HG03521 (cell line): ENCODE measurements at regions not wholly inside any gene's neighbourhood (a gene's known extent, or its start where the extent isn't known, plus 50 kb on each side); places are given as distances from the start of the nearest gene placed in this dataset.

Experiments
- ATAC-seq: cut with Tn5 transposase; IDR thresholded peaks from one replicate; pipeline ENCODE4 v1.9.1; 2021; ENCODE audit warnings: mild to moderate bottlenecking, moderate library complexity; ENCODE audit not compliant: unreplicated experiment

- ATAC-seq: no peak
These were observed 189.6 kb downstream of the MYCN start for GRCh38 chr2:16129716-16130540.

- no peak for ATAC-seq
These were observed 188.6 kb downstream of the MYCN start for GRCh38 chr2:16128746-16129610.

GRCh38 chr2:16127958-16128357, 187.6 kb downstream of the MYCN start:
- ATAC-seq: no peak

GRCh38 chr2:16127276-16127940, 187.1 kb downstream of the MYCN start:
- ATAC-seq: no peak

GRCh38 chr2:16126517-16127275, 186.3 kb downstream of the MYCN start:
- ATAC-seq: no peak

- ATAC-seq: no peak
These were observed 185.5 kb downstream of the MYCN start for GRCh38 chr2:16125614-16126516.

GRCh38 chr2:16124881-16125613, 184.7 kb downstream of the MYCN start:
- ATAC-seq: no peak

GRCh38 chr2:16123856-16124780, 183.8 kb downstream of the MYCN start:
- no peak for ATAC-seq

- ATAC-seq: no peak
These were observed 183.1 kb downstream of the MYCN start for GRCh38 chr2:16123421-16123820.

- ATAC-seq: no peak
These were observed 182.2 kb downstream of the MYCN start for GRCh38 chr2:16122556-16122955.

- no peak for ATAC-seq
These were observed 181.6 kb downstream of the MYCN start for GRCh38 chr2:16121986-16122390.

- ATAC-seq: no peak
These were observed 181.1 kb downstream of the MYCN start for GRCh38 chr2:16121231-16121985.

- ATAC-seq: no peak
These were observed 180.3 kb downstream of the MYCN start for GRCh38 chr2:16120591-16121180.

GRCh38 chr2:16119741-16120140, 179.4 kb downstream of the MYCN start:
- no peak for ATAC-seq

GRCh38 chr2:16118611-16119590, 178.6 kb downstream of the MYCN start:
- ATAC-seq: no peak
